Activated B cell treated with CpG ODN at 0.5 μM for 24 hours (primary cell): ENCODE measurements at regions not wholly inside any gene's neighbourhood (a gene's known extent, or its start where the extent isn't known, plus 50 kb on each side); places are given as distances from the start of the nearest gene placed in this dataset.
A peak's percentile ranks its signal among the peaks of the same experiment; 100 is the strongest.
"Not testable (repeated sequence)": the region's sequence is repeated elsewhere in the genome, so short reads cannot be mapped to it uniquely, and the experiment has no call there.

Source experiments
- ATAC-seq: fragments of 200-7000 bp; cut with Tn5 transposase; one replicate; pipeline ENCODE4 v1.10.0; 2021; ENCODE audit warnings: low read depth, mild to moderate bottlenecking, moderate library complexity
- CTCF ChIA-PET: fragments of 350-600 bp; sonication (Branson Sonifier 250); formaldehyde crosslinking; loops from one replicate; lab custom pipeline; 2021; ENCODE audit warnings: antibody characterized with exemption; lab: Charles Lee
- POLR2A ChIA-PET: fragments of 350-600 bp; sonication (Branson Sonifier 250); formaldehyde crosslinking; loops from one replicate; lab custom pipeline; 2021; ENCODE audit warnings: antibody characterized with exemption; lab: Charles Lee
- DNase-seq: peaks from one replicate; pipeline ENCODE4 v3.0.0; 2022
- H3K27ac Mint-ChIP-seq: one replicate; pipeline ENCODE4 v1.8.0; 2020; ENCODE audit warnings: mixed read lengths
- H3K27me3 Mint-ChIP-seq: one replicate; pipeline ENCODE4 v1.8.0; 2021; ENCODE audit warnings: mixed read lengths
- H3K36me3 Mint-ChIP-seq: one replicate; pipeline ENCODE4 v1.8.0; 2021; ENCODE audit warnings: low read depth, mixed read lengths
- H3K4me1 Mint-ChIP-seq: one replicate; pipeline ENCODE4 v1.8.0; 2021; ENCODE audit warnings: mixed read lengths
- H3K4me3 Mint-ChIP-seq: one replicate; pipeline ENCODE4 v1.8.0; 2020; ENCODE audit warnings: mild to moderate bottlenecking, mixed read lengths
- H3K9me3 Mint-ChIP-seq: one replicate; pipeline ENCODE4 v1.8.0; 2020; ENCODE audit warnings: mixed read lengths
- intact Hi-C: fragments of 100-400 bp; cut with micrococcal nuclease; formaldehyde crosslinking; loops from one replicate; pipeline ENCODE4 v1.15.1; 2024
- TF ChIP-seq, protein P1 (sequence below): fragments of 200-600 bp; IDR thresholded peaks from one replicate; pipeline ENCODE4 v1.8.0; 2022; ENCODE audit warnings: antibody characterized with exemption, mild to moderate bottlenecking

DNA sequence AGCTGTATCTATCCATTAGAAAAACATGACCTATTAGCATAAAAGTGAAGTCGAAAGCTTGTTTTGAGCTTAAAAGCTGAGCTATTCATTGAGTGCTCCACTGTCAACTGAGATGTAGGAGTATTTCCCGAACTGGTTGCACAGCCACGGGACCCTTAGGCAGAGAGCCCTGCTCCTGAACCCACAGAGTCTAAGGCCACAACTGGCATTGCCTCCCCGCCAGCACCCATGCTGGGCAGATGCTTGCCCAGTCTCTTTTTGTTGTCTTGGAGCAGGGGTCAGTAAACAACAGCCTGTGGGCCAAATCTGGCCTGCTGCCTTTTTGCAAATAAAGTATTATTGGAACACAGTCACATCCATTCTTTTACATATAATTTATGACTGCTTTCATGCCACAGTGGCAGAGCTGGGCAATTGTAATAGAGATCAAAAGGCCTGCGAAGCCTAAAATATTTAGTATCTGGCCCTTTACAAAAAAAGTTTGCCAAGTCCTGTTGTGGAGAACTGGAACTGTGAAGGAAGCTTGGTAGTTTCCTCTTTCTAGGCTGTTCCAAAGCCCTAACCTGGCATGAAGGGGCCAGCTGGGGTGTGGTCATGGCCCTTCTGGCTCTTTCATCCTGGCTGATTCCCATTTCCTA, 58.4 kb upstream of the WAPL start:
- POLR2A ChIA-PET, result interaction anchor here (0.7 kb wide), 1 partner anchor 57 kb away, joined by 5 read pairs; no protein-coding TSS in a partner anchor
- DNase-seq, result no peak
- Mint-ChIP-seq H3K4me1 (no peaks in the 10 kb centered on the region), H3K4me3 (no peak overlapping the region), H3K9me3 (no peaks in the 10 kb centered on the region), H3K27ac (no peak overlapping the region), H3K27me3 (peaks cover 5% of the 10 kb centered on the region), H3K36me3 (no peaks in the 10 kb centered on the region)
- intact Hi-C loops, result no loop called here
- CTCF ChIA-PET, result no interaction called here
- TF ChIP-seq, protein P1, sequence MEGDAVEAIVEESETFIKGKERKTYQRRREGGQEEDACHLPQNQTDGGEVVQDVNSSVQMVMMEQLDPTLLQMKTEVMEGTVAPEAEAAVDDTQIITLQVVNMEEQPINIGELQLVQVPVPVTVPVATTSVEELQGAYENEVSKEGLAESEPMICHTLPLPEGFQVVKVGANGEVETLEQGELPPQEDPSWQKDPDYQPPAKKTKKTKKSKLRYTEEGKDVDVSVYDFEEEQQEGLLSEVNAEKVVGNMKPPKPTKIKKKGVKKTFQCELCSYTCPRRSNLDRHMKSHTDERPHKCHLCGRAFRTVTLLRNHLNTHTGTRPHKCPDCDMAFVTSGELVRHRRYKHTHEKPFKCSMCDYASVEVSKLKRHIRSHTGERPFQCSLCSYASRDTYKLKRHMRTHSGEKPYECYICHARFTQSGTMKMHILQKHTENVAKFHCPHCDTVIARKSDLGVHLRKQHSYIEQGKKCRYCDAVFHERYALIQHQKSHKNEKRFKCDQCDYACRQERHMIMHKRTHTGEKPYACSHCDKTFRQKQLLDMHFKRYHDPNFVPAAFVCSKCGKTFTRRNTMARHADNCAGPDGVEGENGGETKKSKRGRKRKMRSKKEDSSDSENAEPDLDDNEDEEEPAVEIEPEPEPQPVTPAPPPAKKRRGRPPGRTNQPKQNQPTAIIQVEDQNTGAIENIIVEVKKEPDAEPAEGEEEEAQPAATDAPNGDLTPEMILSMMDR, result no peak
- no peak for ATAC-seq

DNA sequence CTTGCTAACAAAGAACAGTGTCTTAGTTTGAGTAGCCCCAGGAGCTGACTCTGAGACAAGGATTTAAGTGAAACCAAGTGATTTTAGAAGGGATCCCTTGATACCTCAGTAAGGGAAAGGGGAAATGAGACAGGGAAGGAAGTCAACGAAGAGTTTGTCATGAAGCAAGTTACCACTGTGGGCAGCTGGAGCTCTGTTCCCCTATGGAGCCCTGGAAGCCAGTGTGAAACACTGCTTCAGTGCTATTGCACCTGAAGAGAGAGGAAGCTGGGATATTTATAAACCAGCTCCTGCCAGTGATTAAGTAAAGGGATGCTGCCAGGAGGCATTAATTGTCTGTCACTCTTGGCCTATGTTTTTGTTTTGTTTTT, 58.9 kb upstream of the WAPL start:
- Mint-ChIP-seq H3K4me3 (no peak overlapping the region), H3K27ac (no peak overlapping the region), H3K27me3 (peaks cover 5% of the 10 kb centered on the region), H3K36me3 (no peaks in the 10 kb centered on the region), H3K9me3 (no peaks in the 10 kb centered on the region), H3K4me1 (no peaks in the 10 kb centered on the region)
- ATAC-seq (no peak), DNase-seq (no peak)
- TF ChIP-seq, protein P1, result no peak
- intact Hi-C loops, result no loop called here
- POLR2A ChIA-PET, result interaction anchor here (0.7 kb wide), 1 partner anchor 58 kb away, joined by 5 read pairs; no protein-coding TSS in a partner anchor
- CTCF ChIA-PET, result no interaction called here

DNA sequence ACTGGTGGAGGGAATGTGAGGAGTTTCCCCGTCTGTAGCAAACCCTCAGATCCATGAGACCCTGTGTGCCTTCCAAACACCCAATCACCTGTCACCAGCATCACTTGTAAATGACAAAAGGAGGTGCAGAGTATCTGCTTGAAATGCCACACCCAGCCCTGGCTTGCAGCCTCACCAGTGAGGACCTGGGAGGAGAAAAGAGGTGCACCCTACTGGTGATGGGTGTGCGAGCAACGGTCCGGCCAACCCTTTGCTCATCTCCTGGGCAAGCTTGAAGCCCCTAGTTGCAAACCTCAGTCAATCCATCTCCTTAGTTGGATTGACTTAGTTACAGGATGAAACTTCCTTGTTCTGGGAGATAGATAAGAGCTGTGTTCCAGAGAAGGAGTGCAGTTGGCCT, 62.4 kb upstream of the WAPL start:
- intact Hi-C loops, result no loop called here
- ChIA-PET POLR2A (no interaction called here), CTCF (interaction anchor here (0.9 to 6.0 kb wide), 3 partner anchors 172 to 797 kb away, joined by 3 to 96 read pairs (median 3); no protein-coding TSS in a partner anchor)
- ATAC-seq (no peak), DNase-seq (no peak)
- Mint-ChIP-seq H3K36me3 (no peaks in the 10 kb centered on the region), H3K4me1 (no peaks in the 10 kb centered on the region), H3K27me3 (peaks cover 10% of the 10 kb centered on the region), H3K4me3 (no peak overlapping the region), H3K9me3 (no peaks in the 10 kb centered on the region), H3K27ac (no peak overlapping the region)
- TF ChIP-seq, protein P1, result no peak

DNA sequence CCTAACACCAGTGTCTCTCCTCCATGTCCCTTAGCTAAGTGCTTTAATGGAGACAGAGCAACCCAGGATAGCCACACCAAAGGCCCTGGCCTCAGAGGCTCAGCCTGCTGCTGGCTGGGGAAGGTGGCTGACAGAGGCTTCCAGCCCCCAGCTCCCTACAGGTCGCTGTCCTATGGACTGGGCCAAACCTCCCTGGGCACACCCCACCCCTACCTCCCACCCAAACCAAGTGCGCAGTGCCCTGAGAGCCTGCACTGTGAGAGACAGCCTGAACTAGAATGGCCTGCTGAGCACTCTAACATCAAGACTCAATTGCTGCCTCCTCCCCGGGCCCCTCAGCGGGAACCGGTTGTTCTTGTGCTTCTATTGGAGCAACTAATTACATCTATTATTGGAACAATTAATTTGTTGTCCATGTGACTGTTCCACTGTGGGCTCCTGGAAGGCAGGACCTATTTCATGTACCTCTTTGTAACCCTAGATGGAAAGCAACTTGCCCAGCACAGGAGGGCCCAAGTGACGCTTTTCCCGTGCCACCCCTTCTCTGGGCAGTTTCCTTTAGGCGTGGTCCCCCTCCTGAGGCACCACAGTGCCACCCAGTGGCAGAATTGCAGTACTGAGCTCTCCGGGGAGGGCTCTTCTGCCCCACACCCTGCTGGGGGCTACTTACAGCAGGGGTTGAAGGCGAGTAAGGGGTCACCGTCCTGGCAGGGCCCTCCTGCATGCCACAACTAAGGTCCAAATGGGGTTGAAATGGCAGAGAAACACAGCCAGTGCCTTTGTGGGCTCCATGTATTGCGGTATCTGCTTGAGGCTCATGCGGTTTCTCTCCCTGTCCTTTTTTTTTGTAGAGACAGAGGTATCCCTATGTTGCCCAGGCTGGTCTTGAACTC, 63.7 kb upstream of the WAPL start:
- no peaks in the 10 kb centered on the region for H3K9me3 Mint-ChIP-seq
- DNase-seq (peak; percentile 67), ATAC-seq (peak; percentile 97)
- H3K27ac Mint-ChIP-seq, result no peak overlapping the region
- ChIA-PET CTCF (interaction anchor here (0.6 to 6.0 kb wide), 9 partner anchors 9 to 798 kb away, joined by 3 to 96 read pairs (median 3); no protein-coding TSS in a partner anchor), POLR2A (interaction anchor here (0.7 to 1.6 kb wide), 2 partner anchors 185 to 196 kb away, joined by 3 to 13 read pairs; no protein-coding TSS in a partner anchor)
- no peak overlapping the region for H3K4me3 Mint-ChIP-seq
- no peaks in the 10 kb centered on the region for H3K4me1 Mint-ChIP-seq
- TF ChIP-seq, protein P1, result peak; percentile 62
- H3K27me3 Mint-ChIP-seq, result peaks cover 10% of the 10 kb centered on the region
- no peaks in the 10 kb centered on the region for H3K36me3 Mint-ChIP-seq
- intact Hi-C loops, result loop anchor here (1.0 to 5.0 kb wide), 5 partner anchors 64 to 323 kb away; partner anchors contain the start of gene WAPL

DNA sequence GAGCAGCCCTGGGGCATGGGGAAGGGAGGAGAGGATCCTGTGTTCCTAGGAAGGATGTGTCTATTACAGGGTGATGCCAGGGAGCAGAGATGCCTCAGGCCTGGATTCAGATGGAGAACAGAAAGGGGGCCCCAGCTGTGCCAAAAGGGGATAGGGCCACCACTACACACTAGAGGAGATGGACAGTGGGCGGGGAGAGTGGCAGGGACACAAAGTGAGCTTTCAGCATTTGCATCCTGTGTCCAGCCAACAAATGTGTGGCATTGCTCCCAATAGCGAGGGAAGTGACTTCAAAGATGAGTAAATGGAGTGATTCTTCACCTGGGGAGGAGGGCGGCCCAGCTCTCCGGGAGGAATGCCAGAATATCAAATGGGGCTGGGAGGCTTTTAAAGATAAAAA, 64.9 kb upstream of the WAPL start:
- Mint-ChIP-seq H3K27me3 (peaks cover 11% of the 10 kb centered on the region), H3K4me1 (no peaks in the 10 kb centered on the region), H3K9me3 (no peaks in the 10 kb centered on the region), H3K36me3 (no peaks in the 10 kb centered on the region), H3K4me3 (no peak overlapping the region), H3K27ac (no peak overlapping the region)
- DNase-seq, result no peak
- TF ChIP-seq, protein P1, result no peak
- ATAC-seq, result no peak
- intact Hi-C loops, result loop anchor here (5.0 kb wide), 2 partner anchors 139 to 324 kb away; no protein-coding TSS in a partner anchor
- CTCF ChIA-PET, result interaction anchor here (6.0 kb wide), 1 partner anchor 187 kb away, joined by 96 read pairs; no protein-coding TSS in a partner anchor
- POLR2A ChIA-PET, result no interaction called here

DNA sequence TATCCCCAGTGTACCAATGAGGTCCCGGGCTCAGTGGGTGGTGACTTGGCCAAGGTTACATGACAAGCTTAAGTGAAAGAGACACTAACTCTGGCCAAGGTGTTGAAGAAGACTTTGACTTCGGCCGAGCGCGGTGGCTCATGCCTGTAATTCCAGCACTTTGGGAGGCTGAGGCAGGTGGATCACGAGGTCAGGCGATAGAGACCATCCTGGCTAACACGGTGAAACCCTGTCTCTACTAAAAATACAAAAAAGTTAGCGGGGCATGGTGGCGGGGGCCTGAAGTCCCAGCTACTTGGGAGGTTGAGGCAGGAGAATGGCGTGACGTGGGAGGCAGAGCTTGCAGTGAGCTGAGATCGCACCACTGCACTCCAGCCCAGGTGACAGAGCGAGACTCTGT, 65.6 kb upstream of the OPN4 start:
- H3K4me3 Mint-ChIP-seq, H3K4me1 Mint-ChIP-seq, DNase-seq, H3K9me3 Mint-ChIP-seq, ATAC-seq, H3K36me3 Mint-ChIP-seq, H3K27ac Mint-ChIP-seq: not testable (repeated sequence)
- H3K27me3 Mint-ChIP-seq, result peaks cover 11% of the 10 kb centered on the region
- intact Hi-C loops, result loop anchor here (5.0 kb wide), 2 partner anchors 141 to 326 kb away; no protein-coding TSS in a partner anchor
- ChIA-PET CTCF (interaction anchor here (6.0 kb wide), 1 partner anchor 189 kb away, joined by 96 read pairs; no protein-coding TSS in a partner anchor), POLR2A (interaction anchor here (0.6 kb wide), 1 partner anchor 160 kb away, joined by 3 read pairs; no protein-coding TSS in a partner anchor)
